GM12892 (cell line): ENCODE measurements at regions not wholly inside any gene's neighbourhood (a gene's known extent, or its start where the extent isn't known, plus 50 kb on each side); places are given as distances from the start of the nearest gene placed in this dataset.

Experiments used
- POLR2A ChIP-seq: IDR thresholded peaks from 2 replicates; pipeline ENCODE4 v1.6.1; 2011; ENCODE audit warnings: low read depth, low read length, control low read depth
- POLR2AphosphoS5 ChIP-seq: IDR thresholded peaks from 2 replicates; pipeline ENCODE4 v1.6.1; 2011; ENCODE audit warnings: low read depth, low read length, control low read depth

DNA sequence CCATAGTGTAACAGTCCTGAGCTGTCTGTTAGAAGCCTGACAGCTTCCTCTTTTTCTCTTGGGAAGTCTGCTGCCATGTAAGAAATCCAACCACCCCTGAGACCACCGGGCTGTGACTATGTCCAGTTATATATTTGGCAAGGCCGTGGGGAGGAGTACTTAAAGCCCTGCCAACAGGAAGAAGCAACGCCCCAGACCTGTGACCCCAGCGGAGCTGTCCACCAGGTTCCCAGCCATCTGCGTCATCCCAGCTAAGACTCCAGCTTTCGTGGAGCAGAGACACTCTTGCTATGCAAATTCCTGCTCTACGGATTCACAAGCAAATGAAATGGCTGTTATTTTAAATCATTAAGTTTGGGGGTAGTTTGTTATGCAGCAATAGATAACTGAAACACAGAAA lies 417.3 kb downstream of the TLE4 start:
- TF ChIP-seq POLR2A (no peak), POLR2AphosphoS5 (no peak)
